ENCODE measurements at regions not wholly inside any gene's neighbourhood (a gene's known extent, or its start where the extent isn't known, plus 50 kb on each side); places are given as distances from the start of the nearest gene placed in this dataset.

- TF ChIP-seq POLR2A (IDR thresholded peaks at IDR 0.05; ENCODE audit: low read length): no peak
- TF ChIP-seq GATA1 (IDR thresholded peaks at IDR 0.05; ENCODE audit: low read depth, low read length): no peak
Observed at GRCh38 chr11:81916451-81916850, 817.2 kb downstream of the FAM181B start.
